Activated CD8-positive, alpha-beta memory T cell treated with anti-CD3 and anti-CD28 coated beads, Interleukin-2, amount 50 U/mL, for 48 hours (primary cell): ENCODE measurements at regions not wholly inside any gene's neighbourhood (a gene's known extent, or its start where the extent isn't known, plus 50 kb on each side); places are given as distances from the start of the nearest gene placed in this dataset.

ENCODE experiments used
- DNase-seq: peaks from one replicate; pipeline ENCODE4 v3.0.0-alpha.2; 2020

GRCh38 chr3:76724075-76724474 lies 315.8 kb upstream of the ROBO2 start:
- DNase-seq, result no peak

GRCh38 chr3:76724706-76725105 lies 315.2 kb upstream of the ROBO2 start:
- DNase-seq, result no peak

GRCh38 chr3:76726034-76726433 lies 313.9 kb upstream of the ROBO2 start:
- DNase-seq, result no peak

GRCh38 chr3:76728426-76728825 lies 311.5 kb upstream of the ROBO2 start:
- DNase-seq, result no peak

- no peak for DNase-seq
These were observed 308.4 kb upstream of the ROBO2 start for GRCh38 chr3:76731471-76731870.

- DNase-seq, result no peak
These were observed 306.7 kb upstream of the ROBO2 start for GRCh38 chr3:76733073-76733759.

GRCh38 chr3:76735152-76735551 lies 304.7 kb upstream of the ROBO2 start:
- no peak for DNase-seq

- no peak for DNase-seq
These were observed 286.3 kb upstream of the ROBO2 start for GRCh38 chr3:76753599-76753998.

GRCh38 chr3:76754247-76754646 lies 285.7 kb upstream of the ROBO2 start:
- DNase-seq, result no peak

- no peak for DNase-seq
These were observed 283.3 kb upstream of the ROBO2 start for GRCh38 chr3:76756577-76756976.

GRCh38 chr3:76760336-76760735 lies 279.6 kb upstream of the ROBO2 start:
- no peak for DNase-seq

GRCh38 chr3:76765511-76765910 lies 274.4 kb upstream of the ROBO2 start:
- DNase-seq, result no peak

- DNase-seq, result no peak
These were observed 271.0 kb upstream of the ROBO2 start for GRCh38 chr3:76768912-76769311.

GRCh38 chr3:76776927-76777326 lies 263.0 kb upstream of the ROBO2 start:
- no peak for DNase-seq

GRCh38 chr3:76788206-76788605 lies 251.7 kb upstream of the ROBO2 start:
- DNase-seq, result no peak

GRCh38 chr3:76789237-76789636 lies 250.7 kb upstream of the ROBO2 start:
- DNase-seq, result no peak

GRCh38 chr3:76811418-76811817 lies 228.5 kb upstream of the ROBO2 start:
- no peak for DNase-seq

- no peak for DNase-seq
These were observed 227.2 kb upstream of the ROBO2 start for GRCh38 chr3:76812649-76813242.

GRCh38 chr3:76815561-76815960 lies 224.3 kb upstream of the ROBO2 start:
- no peak for DNase-seq

GRCh38 chr3:76820481-76820880 lies 219.4 kb upstream of the ROBO2 start:
- no peak for DNase-seq

GRCh38 chr3:76824658-76825240 lies 215.2 kb upstream of the ROBO2 start:
- no peak for DNase-seq

- DNase-seq, result no peak
These were observed 213.0 kb upstream of the ROBO2 start for GRCh38 chr3:76826861-76827260.

GRCh38 chr3:76827701-76828226 lies 212.1 kb upstream of the ROBO2 start:
- DNase-seq, result no peak

- DNase-seq, result no peak
These were observed 205.2 kb upstream of the ROBO2 start for GRCh38 chr3:76834657-76835056.
